Tongue (tissue), 1 donor: ENCODE measurements at regions not wholly inside any gene's neighbourhood (a gene's known extent, or its start where the extent isn't known, plus 50 kb on each side); places are given as distances from the start of the nearest gene placed in this dataset.

Experiments
- DNase-seq: peaks from one replicate; pipeline ENCODE4 v3.0.0-alpha.2; 2015

DNA sequence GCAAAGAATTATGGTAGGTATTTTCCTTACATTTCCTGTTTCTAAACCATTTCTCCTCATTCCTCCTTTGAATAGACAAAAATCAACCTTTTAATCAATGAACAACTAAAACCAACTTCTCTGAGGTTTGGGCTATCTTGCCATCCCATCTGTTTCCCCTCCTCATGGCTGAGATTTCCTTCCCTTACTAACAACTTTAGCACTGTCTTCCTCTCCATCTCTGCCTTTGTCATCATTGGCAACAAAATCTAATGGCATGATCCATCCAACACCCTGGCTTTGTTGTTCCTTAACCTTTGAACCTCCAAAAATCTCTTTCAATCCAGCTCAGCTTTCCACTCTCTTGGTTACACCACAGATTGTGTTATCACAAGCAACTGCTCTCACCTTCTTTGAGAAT, 95.3 kb upstream of the FAM136A start:
- DNase-seq: no peak

DNA sequence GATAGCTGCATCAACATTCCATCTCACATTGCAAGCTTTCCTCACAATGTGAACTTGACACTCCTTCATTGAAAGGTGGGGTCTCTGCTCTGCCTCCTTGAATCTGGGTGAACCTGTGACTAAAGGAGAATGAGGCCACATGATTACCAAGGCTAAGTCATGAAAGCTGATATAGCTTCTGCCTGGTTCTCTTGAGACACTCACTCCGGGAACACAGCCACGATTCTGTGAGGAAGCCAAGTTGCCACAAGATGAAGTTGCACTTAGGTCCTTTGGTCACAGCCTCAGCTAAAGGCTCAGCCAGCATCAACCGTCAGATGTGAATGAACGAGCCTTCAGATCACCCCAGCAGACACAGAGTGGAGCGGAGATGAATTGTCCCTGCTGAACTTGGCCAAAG, 94.7 kb upstream of the FAM136A start:
- DNase-seq: peak; percentile 53

DNA sequence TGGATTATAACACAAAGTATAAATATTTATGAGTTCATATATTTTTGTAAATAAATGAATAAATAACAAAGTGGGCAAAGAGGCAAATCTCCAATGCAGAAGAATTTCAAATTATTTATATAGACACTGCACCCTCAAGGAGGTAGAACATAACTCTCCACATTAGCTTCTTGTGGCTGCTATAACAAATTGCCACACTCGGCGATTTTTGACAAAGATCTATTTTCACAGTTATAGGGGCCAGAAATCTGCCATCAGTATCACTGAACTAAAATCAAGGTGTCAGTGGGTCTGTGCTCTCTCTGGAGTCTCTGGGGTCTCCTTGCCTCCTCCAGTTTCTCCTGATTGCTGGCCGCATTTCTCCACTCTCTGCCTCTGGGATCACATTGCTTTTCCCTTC, 92.0 kb upstream of the FAM136A start:
- no peak for DNase-seq

DNA sequence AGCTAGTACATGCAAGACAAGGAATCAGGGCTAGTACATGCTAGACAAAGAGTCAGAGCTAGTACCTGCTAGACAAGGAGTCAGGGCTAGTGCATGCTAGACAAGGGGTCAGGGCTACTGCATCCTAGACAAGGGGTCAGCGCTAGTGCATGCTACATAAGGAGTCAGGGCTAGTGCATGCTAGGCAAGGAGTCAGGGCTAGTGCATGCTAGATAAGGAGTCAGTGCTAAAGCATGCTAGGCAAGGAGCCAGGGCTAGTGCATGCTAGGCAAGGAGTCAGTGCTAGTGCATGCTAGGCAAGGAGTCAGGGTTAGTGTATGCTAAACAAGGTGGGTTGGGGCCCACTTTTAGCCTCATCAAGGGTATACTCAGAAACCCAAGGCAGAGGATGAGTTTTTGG, 90.1 kb upstream of the FAM136A start:
- DNase-seq: no peak

DNA sequence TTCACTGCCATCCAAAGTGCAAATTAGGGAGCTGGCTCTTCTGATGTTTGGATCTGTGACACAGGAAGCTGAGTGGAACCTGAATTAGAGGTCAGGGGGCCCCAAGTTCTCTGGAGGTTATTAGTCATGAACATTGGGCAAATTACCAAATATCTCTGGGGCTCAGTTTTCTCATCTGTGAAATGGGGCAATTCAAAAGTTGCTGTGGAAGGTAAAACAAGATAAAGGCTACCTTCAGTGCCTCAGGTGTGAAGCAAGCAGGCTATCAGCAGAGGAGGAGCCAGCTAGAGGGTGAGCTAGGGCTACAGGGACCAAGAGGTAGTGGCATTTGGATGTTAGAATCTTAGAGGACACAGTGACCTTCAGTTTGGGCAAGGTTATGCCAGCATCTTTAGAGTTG, 89.4 kb upstream of the FAM136A start:
- DNase-seq: no peak

DNA sequence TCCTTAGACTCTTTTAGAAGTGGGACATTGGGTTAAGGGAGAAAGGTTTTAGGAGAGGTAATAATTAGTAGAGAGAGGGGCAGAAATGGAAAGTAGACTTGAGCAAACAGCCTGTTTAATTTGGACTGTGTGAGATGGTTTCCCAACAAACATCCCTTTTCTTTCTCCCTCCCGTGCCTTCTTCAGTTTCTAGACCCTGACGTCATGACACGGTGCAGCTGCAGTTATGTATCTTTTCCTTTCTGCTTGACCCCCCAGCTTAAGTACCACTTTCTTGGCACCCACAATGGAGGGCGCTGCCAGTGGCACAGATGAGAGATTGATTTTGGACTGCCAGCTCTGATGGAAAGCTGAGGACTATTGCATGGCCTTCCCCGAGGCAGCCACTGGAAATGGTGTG, 86.9 kb upstream of the FAM136A start:
- no peak for DNase-seq

DNA sequence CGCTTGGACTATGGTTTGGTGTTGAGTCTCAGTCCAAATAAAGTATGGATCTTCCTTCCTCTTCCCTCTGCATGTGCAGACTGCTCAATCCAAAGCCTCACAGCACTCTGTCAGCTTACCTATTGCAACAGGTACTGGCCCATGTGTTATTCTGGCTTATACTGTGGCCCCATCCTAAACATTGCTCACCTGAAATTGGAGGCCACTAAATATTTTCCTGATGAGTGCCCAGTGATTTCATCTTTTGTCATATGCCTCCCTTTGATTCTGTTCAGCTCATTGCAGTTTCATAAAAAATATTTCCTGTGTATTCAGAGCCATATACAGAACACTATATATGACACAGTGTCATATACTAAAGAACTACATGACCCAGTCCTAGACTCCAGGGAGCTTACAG, 86.3 kb upstream of the FAM136A start:
- DNase-seq: no peak

DNA sequence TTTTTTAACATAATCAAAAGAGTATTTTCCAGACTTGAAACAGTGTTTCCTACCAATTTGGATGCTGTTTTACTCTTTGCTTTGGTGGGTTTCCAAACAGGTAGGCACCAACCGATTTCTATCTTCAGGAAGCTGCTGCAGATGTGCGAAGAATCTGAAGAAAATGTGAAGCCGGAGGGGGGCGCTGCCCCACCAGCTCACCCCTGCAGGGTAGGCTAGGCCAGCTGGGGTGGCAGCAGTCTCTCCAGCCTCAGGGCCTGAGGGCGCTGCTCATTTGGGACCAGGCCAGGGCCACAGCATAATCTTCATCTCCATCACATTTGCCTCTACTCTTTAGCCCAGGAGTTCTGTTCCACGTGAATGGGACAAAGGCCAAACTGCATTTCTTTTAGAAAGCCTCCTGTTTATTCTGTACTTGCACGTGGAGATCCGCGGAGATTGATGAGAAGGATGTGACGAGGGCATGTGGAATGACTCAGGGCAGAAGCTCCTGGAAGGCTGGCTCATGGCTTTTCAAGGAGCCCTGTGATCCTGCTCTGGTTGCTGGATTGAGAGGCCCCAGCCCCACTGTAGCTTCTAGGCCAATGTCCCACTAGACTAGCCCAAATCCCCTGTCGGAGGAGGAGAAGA, 84.2 kb upstream of the FAM136A start:
- no peak for DNase-seq

DNA sequence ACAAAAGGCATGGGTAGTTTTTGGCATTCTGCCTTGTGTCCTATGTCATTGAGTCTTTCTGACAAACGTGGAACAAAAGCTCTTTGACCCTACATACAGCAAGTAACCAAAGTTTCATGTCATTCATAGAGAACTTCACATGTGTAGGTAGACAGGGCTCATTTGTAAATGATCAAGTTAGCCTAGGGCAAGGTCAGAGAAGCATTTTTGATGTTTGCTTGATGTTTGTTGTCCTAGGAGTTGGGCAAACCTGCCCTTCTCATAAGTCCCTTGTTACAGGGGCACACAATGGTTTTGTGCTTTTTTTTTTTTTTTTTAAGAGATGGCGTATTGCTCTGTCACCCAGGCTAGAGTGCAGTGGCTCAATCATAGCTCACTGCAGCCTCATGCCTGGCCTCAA, 83.3 kb upstream of the FAM136A start:
- no peak for DNase-seq

DNA sequence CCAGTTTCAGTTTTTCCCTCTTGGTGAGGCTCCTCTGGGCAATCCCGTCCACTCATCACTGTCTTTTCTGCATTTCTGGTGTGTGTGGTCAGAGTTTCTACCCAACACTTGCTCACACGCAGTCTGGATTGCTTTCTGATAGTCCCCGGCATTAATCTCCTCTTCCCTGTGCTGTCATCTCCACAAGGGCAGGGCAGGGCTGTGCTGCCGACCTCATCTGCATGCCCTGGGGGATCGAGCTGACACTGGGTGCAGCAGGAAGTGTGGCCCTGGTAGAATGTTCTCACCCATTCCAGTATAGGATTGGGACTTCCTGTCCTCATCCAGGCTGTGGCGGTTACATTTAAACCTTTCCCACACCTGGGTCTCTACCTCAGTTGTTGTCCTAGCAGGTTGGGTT, 80.0 kb upstream of the FAM136A start:
- no peak for DNase-seq

DNA sequence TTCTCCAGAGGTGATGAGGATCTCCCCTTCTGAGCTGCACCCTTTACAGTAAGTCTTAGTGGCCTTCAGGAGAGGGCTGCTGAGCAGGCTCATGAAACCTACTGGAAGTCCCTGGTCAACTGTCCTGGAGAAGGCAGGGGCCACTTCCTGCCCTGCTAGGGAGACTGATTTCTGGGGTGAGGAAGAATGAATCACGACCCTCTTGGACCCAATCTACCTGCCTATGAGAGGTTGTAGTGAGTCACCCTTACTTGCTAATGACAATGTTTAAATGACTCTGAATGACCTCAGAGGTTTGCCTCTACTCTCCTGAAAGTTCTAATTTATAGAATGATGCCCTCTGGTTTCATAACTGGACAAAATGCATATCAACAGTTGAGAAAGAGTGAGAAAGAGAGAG, 79.4 kb upstream of the FAM136A start:
- DNase-seq: no peak

DNA sequence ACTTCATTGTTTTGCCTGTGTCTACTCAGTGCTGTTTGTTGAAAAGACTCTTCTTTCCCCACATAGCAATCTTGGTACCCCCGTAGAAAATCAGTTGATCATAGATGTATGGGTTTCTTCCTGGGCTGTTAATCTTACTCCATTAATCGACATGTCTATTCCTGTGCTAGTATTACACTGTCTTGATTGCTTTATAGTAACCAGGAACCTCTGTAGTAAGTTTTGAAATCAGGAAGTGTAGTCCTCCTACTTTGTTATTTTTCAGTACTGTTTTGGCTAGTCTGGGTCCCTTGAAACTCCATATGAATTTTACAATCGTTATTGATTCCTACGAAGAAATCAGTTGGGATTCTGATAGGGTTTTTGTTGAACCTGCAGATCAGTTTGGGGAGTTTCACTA, 78.8 kb upstream of the FAM136A start:
- no peak for DNase-seq

DNA sequence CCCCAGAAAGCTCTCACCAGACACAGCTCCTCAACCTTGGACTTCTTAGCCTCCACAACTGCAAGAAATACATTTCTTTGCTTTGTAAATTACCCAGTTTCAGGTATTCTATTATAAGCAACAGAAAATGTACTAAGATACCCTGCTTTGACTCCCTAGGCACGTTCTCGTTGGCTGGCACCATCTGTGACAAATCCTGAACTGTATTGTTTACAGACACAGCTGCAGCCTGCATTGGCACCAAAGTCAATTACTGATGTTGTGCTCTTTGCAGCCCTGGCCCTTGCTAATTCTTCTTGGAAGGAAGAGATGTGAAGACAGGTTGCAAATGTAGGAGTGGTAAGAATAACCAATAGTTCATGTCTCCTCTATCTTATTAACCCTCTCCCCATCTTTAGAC, 72.7 kb upstream of the FAM136A start:
- DNase-seq: peak; percentile 41

DNA sequence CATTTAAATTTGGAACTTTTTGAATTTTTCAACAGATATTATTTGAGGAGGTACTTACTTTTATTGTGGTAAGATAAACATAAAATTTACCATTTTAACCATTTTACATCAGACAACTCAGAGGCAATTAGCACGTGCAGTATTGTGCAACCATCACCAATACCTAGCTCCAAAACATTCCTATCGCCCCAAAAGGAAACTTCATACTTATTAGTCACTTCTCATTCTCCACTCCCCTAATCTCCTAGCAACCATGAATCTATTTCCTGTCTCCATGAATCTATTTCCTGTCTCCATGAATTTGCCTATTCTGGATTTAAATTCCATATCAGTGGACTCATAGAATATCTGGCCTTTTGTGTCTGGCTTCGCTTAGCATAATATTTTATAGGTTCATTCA, 69.9 kb upstream of the FAM136A start:
- no peak for DNase-seq

DNA sequence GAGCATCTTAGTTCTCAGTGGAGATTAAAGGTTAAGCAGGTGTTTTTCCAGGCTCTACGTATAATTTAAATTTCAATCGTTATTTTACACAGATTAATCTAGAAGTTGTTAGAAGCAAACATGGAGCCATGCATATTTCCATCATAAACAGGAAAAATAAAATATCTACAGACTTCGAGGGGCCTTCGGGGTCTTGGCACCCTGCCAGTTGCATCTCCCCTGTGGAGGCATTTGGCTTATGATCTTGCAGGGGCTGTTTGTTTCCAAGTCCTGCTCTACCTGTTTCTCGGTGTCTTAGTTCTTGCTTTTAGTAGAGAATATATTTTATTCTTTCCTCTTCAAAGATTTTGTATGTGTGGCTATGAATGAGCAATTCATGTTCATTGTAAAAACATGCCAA, 67.2 kb upstream of the FAM136A start:
- DNase-seq: no peak

DNA sequence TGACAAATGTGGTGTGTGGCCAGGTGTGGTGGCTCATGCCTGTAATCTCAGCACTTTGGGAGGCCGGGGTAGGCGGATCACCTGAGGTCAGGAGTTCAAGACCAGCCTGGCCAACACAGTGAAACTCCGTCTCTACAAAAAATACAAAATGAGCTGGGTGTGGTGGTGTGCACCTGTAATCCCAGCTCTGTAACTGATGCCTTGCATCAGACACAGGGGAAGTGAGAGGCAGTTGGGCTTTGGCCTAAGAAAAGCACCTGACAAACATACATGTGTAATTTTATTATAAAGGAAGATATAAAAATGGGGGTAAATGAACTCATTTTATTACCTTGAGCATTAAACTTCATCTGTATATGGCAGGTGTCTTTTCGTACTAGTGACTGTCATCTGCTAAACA, 66.7 kb upstream of the FAM136A start:
- no peak for DNase-seq

DNA sequence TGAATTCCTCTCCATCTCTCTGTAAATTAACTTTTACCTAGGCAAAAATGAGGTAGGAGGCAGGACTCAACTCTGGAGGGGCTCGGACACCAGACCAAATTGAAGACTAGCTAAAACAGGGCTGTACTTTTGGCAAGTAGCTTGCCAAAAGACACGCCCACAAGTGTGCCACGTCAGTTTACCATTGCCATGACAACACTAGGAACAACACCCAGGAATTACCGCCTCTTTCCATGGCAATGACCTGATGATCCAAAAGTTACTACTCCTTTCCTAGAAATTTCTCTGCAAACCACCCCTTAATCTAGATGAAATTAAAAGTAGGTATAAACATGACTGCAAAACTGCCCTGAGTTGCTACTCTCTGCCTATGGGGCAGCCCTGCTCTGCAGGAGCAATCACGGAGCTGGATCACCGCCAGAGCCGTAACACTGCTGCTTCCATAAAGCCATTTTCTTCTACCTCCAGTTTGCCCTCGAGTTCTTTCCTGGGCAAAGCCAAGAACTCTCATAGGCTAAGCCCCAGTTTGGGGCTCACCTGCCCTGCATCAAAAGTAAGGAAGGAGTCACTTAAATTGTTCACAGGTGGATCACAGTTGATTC, 66.0 kb upstream of the FAM136A start:
- peak; percentile 31 for DNase-seq

DNA sequence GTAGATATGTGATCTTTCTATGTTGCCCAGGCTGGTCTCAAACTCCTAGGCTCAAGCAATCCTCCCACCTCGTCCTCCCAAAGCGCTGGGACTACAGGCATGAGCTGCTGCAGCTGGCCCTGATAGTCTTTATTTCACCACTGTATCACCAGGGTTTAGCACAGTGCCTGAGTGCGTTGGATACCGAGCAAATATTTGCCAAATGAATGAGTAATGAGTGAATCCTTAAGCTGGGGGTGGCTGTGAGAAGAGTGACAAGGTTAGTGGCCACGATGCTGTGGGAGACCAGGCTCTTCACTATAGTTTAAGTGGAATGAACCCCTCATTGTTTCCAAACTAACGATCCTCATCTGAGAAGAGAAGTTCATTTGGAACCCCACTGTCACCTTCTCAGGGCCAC, 60.8 kb upstream of the FAM136A start:
- DNase-seq: no peak

DNA sequence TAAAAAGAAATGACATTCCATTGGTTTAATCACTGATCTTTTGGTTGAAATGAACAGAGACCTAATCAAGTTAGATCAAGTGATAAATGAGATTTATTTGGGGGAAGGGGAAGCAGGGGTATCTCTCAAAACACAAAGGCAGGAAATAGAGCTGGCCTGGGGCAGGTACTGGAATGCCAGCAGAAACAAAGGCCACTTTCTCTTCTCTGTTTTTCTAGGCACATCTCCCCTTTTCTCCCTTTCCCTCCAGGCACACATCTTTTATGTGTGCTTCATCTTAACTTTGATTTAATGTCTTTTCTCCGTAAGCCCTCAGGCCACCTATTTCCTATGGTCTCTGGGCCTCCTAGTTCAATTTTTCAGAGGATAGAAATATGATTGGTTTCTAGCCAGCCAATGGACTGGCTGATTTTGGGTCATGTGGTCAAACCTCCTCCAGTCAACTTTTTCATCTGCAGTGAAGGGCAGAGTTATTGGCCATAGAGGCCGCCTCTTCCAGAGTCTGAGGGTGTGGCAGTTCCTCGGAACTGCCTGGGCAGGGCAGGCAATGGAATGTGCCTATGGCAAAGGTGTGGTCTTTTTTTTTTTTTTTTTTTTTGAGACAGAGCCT, 58.9 kb upstream of the FAM136A start:
- no peak for DNase-seq

DNA sequence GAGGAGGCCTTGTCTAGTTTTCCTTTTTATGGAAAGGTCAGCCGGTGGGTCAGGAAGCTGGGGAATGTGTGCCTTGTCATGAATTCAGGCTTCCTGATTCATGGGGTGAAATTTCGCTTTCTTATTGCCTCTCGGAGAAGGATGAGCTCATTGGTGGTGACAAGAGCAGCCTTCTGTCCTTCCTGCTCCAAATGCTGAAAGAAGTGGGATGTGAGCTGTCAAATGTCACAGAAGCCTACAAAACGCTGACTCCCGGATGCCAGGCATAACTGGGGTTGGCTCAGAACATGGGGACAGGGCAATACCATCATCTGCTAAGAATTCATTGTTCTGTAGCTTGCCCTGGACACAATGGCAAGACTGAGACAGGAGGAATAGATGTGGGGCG, 55.8 kb upstream of the FAM136A start:
- DNase-seq: no peak

DNA sequence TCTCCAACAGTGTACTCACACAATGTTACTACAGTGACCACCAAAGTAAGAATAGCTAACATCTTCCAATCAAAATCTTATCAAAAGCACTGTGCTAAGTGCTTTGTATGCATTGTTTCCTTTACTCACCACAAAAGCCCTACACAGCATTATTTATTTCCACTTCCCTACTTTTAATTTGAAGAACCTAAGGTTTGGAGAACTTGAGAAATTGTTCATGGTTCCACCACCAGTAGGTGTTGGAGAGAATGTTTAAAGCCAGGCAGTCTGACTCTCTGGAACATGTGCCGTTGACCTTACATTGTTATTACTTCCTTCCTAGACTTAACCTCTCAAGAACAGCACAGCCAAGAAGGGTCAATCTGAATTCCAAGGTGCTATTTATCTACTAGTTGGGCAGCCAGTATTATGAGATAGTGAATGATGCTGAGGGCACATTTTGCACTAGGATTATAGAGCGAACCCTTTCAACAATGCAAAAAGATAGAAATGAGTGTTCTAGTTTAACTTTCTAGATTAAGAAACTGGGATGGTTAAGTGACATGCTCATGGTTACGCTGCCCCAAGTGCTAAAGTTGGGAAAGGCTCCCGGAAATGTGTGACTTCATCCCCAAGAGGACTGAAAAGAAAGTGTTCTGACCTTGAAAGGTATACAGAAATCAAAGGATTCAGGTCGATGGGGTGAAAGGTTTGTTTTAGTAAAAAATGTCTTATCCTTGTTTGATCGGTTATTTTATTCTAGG, 55.2 kb upstream of the FAM136A start:
- no peak for DNase-seq

DNA sequence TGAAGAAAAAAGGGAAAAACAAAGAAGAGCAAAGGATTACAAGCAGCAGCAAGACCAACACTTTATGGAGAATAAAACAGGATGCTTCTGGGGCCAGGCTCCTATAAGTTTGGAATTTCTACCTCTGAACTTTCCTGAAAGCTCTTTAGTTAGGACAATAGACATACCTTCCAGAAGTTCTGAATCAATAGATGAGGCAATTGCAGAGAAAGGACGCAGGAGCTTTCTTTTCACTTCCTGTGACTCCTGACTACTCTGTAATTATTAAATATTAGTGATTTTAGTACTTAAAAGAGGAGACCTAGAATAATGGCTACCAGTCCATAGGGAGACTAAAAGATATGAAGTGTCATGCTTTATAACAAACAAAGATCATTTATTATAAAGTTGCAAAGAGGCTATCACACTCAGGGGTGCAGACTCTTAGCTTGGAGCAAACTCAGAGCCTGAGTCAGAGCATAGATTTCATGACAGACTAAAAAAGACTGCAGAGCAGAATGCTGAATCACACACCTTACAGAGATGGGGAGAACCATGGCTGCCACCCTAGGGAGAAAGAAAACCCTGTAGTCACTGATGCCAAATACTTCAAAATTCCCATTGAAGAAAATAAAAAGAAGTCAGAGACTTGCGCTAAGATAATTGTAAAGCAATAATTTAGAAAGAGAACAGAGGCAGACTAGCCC, 52.5 kb upstream of the FAM136A start:
- no peak for DNase-seq
